Liver (tissue), 7 donors: ENCODE measurements at regions not wholly inside any gene's neighbourhood (a gene's known extent, or its start where the extent isn't known, plus 50 kb on each side); places are given as distances from the start of the nearest gene placed in this dataset.

Source experiments
- DNase-seq: peaks from one replicate; pipeline ENCODE4 v3.0.0-alpha.2; 2017; ENCODE audit warnings: low spot score
- H3K27ac ChIP-seq, 2 donors: one replicate each; pipeline ENCODE4 v1.7.0; 2013; ENCODE audit warnings: inconsistent platforms in 2 of 2, low read length in 2 of 2, control low read depth in 1 of 2, low read depth in 1 of 2, mild to moderate bottlenecking in 1 of 2
- H3K27me3 ChIP-seq, 4 donors: one replicate each; pipeline versions ENCODE4 v1.6.1 to v1.7.0; 2013; ENCODE audit warnings: low read length in 3 of 4, inconsistent platforms in 1 of 4, mild to moderate bottlenecking in 1 of 4, moderate library complexity in 1 of 4; ENCODE audit not compliant: control insufficient read depth in 4 of 4, insufficient read depth in 4 of 4
- H3K36me3 ChIP-seq, 4 donors: one replicate each; pipeline versions ENCODE4 v1.6.1 to v1.7.0; 2013; ENCODE audit warnings: low read length in 3 of 4, mild to moderate bottlenecking in 3 of 4, low read depth in 1 of 4, moderate library complexity in 1 of 4; ENCODE audit not compliant: control insufficient read depth in 4 of 4, insufficient read depth in 3 of 4
- H3K4me1 ChIP-seq, 4 donors: one replicate each; pipeline versions ENCODE4 v1.6.1 to v1.7.0; 2013; ENCODE audit warnings: low read length in 3 of 4, mild to moderate bottlenecking in 3 of 4, moderate library complexity in 1 of 4; ENCODE audit not compliant: control insufficient read depth in 4 of 4, insufficient read depth in 4 of 4
- H3K4me3 ChIP-seq, 3 donors: one replicate each; pipeline versions ENCODE4 v1.6.1 to v1.7.0; 2013; ENCODE audit warnings: low read length in 3 of 3, control low read depth in 1 of 3, low read depth in 1 of 3, mild to moderate bottlenecking in 1 of 3
- H3K9ac ChIP-seq, 2 donors: one replicate each; pipeline ENCODE4 v1.7.0; 2013; ENCODE audit warnings: low read length in 2 of 2, mild to moderate bottlenecking in 2 of 2, moderate library complexity in 2 of 2, control low read depth in 1 of 2, low read depth in 1 of 2
- H3K9me3 ChIP-seq, 4 donors: one replicate each; pipeline versions ENCODE4 v1.6.1 to v1.7.0; 2013; ENCODE audit warnings: low read length in 3 of 4; ENCODE audit not compliant: control insufficient read depth in 4 of 4
- EGR1 ChIP-seq, 2 donors: IDR thresholded peaks; 2 replicates each; pipeline ENCODE4 v1.6.1; 2016 to 2018; ENCODE audit warnings: antibody characterized with exemption in 2 of 2, low read depth in 2 of 2
- FOXA1 ChIP-seq: IDR thresholded peaks from 2 replicates; pipeline ENCODE4 v1.6.1; 2016; ENCODE audit warnings: antibody characterized with exemption
- HNF4A ChIP-seq, 2 donors: conservative IDR thresholded peaks; 2 replicates each; pipeline ENCODE4 v1.6.1; 2016; ENCODE audit warnings: antibody characterized with exemption in 2 of 2, mild to moderate bottlenecking in 2 of 2
- HNF4G ChIP-seq: IDR thresholded peaks from 2 replicates; pipeline ENCODE4 v1.6.1; 2016; ENCODE audit warnings: antibody characterized with exemption
- JUND ChIP-seq, 2 donors: IDR thresholded peaks; 2 replicates each; pipeline ENCODE4 v1.6.1; 2016; ENCODE audit warnings: antibody characterized with exemption in 2 of 2
- NR2F2 ChIP-seq: IDR thresholded peaks from 2 replicates; pipeline ENCODE4 v1.6.1; 2016; ENCODE audit warnings: antibody characterized with exemption
- RAD21 ChIP-seq, 2 donors: IDR thresholded peaks; 2 replicates each; pipeline ENCODE4 v1.6.1; 2016; ENCODE audit warnings: antibody characterized with exemption in 2 of 2, mild to moderate bottlenecking in 2 of 2
- RXRA ChIP-seq, 2 donors: IDR thresholded peaks; 2 replicates each; pipeline ENCODE4 v1.6.1; 2017 to 2018; ENCODE audit warnings: antibody characterized with exemption in 2 of 2, mild to moderate bottlenecking in 1 of 2
- SP1 ChIP-seq: IDR thresholded peaks from 2 replicates; pipeline ENCODE4 v1.6.1; 2018; ENCODE audit warnings: antibody characterized with exemption, mild to moderate bottlenecking
- YY1 ChIP-seq: IDR thresholded peaks from 2 replicates; pipeline ENCODE4 v1.6.1; 2016; ENCODE audit warnings: antibody characterized with exemption, mild to moderate bottlenecking
- WGBS: extraction: QIAGEN DNeasy Blood & Tissue Kit; methylation state at CpG from one replicate; pipeline ENCODE4 v1.1.7; 2013; 5-methylcytosine and 5-hydroxymethylcytosine counted together
- TF ChIP-seq, protein P1 (sequence below): IDR thresholded peaks from 2 replicates; pipeline ENCODE4 v1.6.1; 2016; ENCODE audit warnings: antibody characterized with exemption
- TF ChIP-seq, protein P2 (sequence below): IDR thresholded peaks from 2 replicates; pipeline ENCODE4 v1.6.1; 2016; ENCODE audit warnings: antibody characterized with exemption, mild to moderate bottlenecking
- TF ChIP-seq, protein P3 (sequence below): IDR thresholded peaks from 2 replicates; pipeline ENCODE4 v1.6.1; 2016; ENCODE audit warnings: antibody characterized with exemption
- TF ChIP-seq, protein P4 (sequence below): IDR thresholded peaks from 2 replicates; pipeline ENCODE4 v1.6.1; 2016; ENCODE audit warnings: antibody characterized with exemption
- donor health status: healthy.
- donor health status: healthy.
- donor health status: healthy.
- donor health status: healthy.

DNA sequence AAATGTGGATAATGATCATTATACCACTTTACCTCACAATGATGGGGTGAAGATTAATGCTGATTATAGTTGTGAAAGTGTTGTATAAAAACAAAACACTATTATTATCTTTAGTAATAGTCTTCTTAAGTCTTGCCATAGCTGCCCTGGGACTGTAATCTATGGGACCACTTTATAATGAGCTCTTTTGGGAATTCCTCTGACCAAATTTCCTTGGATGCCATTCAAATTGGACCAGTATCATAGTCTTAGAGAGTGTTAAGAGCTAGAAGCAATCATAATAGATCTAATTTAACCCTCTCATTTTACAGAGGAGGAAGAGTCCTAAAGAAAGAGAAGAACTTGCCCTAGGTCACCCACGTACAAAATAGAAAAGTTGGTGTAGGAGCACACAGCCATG, 457.7 kb upstream of the SLC14A2 start:
- Histone ChIP-seq H3K4me3 (no peak overlapping the region), H3K9me3 (no peaks in the 10 kb centered on the region), H3K9ac (no peak overlapping the region), H3K27ac (no peak overlapping the region), H3K27me3 (no peaks in the 10 kb centered on the region), H3K36me3 (no peaks in the 10 kb centered on the region), H3K4me1 (no peaks in the 10 kb centered on the region)
- WGBS: 73% methylated on average over 1 of the region's 1 CpG
- no peak for DNase-seq
- TF ChIP-seq NR2F2: no peak
- TF ChIP-seq SP1: no peak
- TF ChIP-seq, protein P1, sequence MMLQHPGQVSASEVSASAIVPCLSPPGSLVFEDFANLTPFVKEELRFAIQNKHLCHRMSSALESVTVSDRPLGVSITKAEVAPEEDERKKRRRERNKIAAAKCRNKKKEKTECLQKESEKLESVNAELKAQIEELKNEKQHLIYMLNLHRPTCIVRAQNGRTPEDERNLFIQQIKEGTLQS: no peak
- TF ChIP-seq, protein P2, sequence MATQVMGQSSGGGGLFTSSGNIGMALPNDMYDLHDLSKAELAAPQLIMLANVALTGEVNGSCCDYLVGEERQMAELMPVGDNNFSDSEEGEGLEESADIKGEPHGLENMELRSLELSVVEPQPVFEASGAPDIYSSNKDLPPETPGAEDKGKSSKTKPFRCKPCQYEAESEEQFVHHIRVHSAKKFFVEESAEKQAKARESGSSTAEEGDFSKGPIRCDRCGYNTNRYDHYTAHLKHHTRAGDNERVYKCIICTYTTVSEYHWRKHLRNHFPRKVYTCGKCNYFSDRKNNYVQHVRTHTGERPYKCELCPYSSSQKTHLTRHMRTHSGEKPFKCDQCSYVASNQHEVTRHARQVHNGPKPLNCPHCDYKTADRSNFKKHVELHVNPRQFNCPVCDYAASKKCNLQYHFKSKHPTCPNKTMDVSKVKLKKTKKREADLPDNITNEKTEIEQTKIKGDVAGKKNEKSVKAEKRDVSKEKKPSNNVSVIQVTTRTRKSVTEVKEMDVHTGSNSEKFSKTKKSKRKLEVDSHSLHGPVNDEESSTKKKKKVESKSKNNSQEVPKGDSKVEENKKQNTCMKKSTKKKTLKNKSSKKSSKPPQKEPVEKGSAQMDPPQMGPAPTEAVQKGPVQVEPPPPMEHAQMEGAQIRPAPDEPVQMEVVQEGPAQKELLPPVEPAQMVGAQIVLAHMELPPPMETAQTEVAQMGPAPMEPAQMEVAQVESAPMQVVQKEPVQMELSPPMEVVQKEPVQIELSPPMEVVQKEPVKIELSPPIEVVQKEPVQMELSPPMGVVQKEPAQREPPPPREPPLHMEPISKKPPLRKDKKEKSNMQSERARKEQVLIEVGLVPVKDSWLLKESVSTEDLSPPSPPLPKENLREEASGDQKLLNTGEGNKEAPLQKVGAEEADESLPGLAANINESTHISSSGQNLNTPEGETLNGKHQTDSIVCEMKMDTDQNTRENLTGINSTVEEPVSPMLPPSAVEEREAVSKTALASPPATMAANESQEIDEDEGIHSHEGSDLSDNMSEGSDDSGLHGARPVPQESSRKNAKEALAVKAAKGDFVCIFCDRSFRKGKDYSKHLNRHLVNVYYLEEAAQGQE: no peak
- TF ChIP-seq, protein P3, sequence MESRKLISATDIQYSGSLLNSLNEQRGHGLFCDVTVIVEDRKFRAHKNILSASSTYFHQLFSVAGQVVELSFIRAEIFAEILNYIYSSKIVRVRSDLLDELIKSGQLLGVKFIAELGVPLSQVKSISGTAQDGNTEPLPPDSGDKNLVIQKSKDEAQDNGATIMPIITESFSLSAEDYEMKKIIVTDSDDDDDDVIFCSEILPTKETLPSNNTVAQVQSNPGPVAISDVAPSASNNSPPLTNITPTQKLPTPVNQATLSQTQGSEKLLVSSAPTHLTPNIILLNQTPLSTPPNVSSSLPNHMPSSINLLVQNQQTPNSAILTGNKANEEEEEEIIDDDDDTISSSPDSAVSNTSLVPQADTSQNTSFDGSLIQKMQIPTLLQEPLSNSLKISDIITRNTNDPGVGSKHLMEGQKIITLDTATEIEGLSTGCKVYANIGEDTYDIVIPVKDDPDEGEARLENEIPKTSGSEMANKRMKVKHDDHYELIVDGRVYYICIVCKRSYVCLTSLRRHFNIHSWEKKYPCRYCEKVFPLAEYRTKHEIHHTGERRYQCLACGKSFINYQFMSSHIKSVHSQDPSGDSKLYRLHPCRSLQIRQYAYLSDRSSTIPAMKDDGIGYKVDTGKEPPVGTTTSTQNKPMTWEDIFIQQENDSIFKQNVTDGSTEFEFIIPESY: no peak
- no peak for TF ChIP-seq HNF4A (conservative IDR thresholded peaks at IDR 0.05)
- TF ChIP-seq RXRA (IDR thresholded peaks at IDR 0.05): no peak
- no peak for TF ChIP-seq JUND (IDR thresholded peaks at IDR 0.05)

DNA sequence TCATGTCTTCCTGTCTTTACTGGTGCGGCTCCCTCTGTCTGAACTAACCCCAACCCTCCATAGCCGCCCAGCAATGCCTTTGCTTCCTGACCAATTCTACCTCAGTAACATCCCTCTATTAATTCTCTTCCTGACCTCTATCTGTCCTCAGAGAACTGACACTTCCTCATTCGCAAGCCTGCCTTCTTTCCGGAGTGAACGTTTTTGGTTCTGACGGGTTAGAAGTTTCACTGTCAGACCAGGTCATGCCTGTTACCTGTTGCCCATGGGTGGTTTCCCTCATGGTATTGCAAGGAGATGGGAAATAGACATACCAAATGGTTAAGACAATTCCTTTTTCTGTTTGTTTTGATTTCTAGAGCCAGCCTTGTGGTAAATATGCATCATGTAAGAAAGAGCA, 453.4 kb upstream of the SLC14A2 start:
- H3K36me3 ChIP-seq: no peaks in the 10 kb centered on the region
- no peak overlapping the region for H3K4me3 ChIP-seq
- no peak overlapping the region for H3K27ac ChIP-seq
- no peaks in the 10 kb centered on the region for H3K4me1 ChIP-seq
- DNase-seq: no peak
- no peaks in the 10 kb centered on the region for H3K9me3 ChIP-seq
- no peak for TF ChIP-seq EGR1 (IDR thresholded peaks at IDR 0.05; ENCODE audit: low read depth in 2 of 2)
- no peak for TF ChIP-seq RXRA (IDR thresholded peaks at IDR 0.05)
- TF ChIP-seq JUND (IDR thresholded peaks at IDR 0.05): no peak
- TF ChIP-seq RAD21 (IDR thresholded peaks at IDR 0.05): no peak
- TF ChIP-seq YY1: no peak
- no peaks in the 10 kb centered on the region for H3K27me3 ChIP-seq
- H3K9ac ChIP-seq: no peak overlapping the region
- WGBS: 74% methylated on average over 6 of the region's 6 CpGs

DNA sequence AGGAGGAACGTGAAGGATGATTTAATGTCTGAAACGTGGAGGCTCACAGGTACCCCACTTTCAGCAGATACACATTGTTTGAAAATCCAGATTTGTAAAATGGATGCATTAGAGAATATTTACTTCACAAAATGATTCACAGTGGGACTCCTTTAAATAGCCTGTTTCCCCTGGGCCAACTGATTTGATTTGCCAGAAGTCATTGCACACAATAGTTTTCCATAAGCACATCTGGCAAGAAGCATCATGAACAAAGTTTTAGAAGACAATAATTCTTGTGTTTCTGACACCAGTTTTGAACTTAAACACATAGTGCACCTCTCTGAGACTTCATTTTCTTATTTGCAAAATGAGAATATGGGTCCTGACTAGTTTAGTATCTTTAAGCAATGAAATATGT, 451.4 kb upstream of the SLC14A2 start:
- Histone ChIP-seq H3K27ac (no peak overlapping the region), H3K36me3 (no peaks in the 10 kb centered on the region), H3K9ac (no peak overlapping the region), H3K9me3 (no peaks in the 10 kb centered on the region), H3K4me3 (no peak overlapping the region), H3K4me1 (no peaks in the 10 kb centered on the region), H3K27me3 (no peaks in the 10 kb centered on the region)
- DNase-seq: no peak
- WGBS: 44% methylated on average over 2 of the region's 2 CpGs
- TF ChIP-seq HNF4A (conservative IDR thresholded peaks at IDR 0.05): no peak
- no peak for TF ChIP-seq JUND (IDR thresholded peaks at IDR 0.05)
- no peak for TF ChIP-seq RXRA (IDR thresholded peaks at IDR 0.05)
- no peak for TF ChIP-seq RAD21 (IDR thresholded peaks at IDR 0.05)
- no peak for TF ChIP-seq EGR1 (IDR thresholded peaks at IDR 0.05; ENCODE audit: low read depth in 2 of 2)
- TF ChIP-seq, protein P1: no peak
- TF ChIP-seq, protein P2: no peak
- TF ChIP-seq, protein P3: no peak
- no peak for TF ChIP-seq FOXA1
- no peak for TF ChIP-seq HNF4G
- TF ChIP-seq, protein P4, sequence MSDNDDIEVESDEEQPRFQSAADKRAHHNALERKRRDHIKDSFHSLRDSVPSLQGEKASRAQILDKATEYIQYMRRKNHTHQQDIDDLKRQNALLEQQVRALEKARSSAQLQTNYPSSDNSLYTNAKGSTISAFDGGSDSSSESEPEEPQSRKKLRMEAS: no peak
- TF ChIP-seq SP1: no peak
